ENCODE measurements at regions not wholly inside any gene's neighbourhood (a gene's known extent, or its start where the extent isn't known, plus 50 kb on each side); places are given as distances from the start of the nearest gene placed in this dataset.

GRCh38 chr13:72025836-72026235, 158.8 kb upstream of the DACH1 start:
- no peak overlapping the region for H3K4me3 Mint-ChIP-seq
- DNase-seq (ENCODE audit: low spot score in 2 of 2, unreplicated experiment in 2 of 2): no peak
- peaks cover 4% of the 10 kb centered on the region for H3K36me3 Mint-ChIP-seq
- no peak for TF ChIP-seq CTCF (IDR thresholded peaks at IDR 0.05; ENCODE audit: unreplicated experiment)
- no peaks in the 10 kb centered on the region for H3K4me1 Mint-ChIP-seq
- H3K27me3 Mint-ChIP-seq (ENCODE audit: low read depth): no peaks in the 10 kb centered on the region
- no peak overlapping the region for H3K27ac Mint-ChIP-seq
- peaks cover 23% of the 10 kb centered on the region for H3K9me3 Mint-ChIP-seq

GRCh38 chr13:72023895-72024294, 156.9 kb upstream of the DACH1 start:
- no peak overlapping the region for H3K27ac Mint-ChIP-seq
- no peak for TF ChIP-seq CTCF (IDR thresholded peaks at IDR 0.05; ENCODE audit: unreplicated experiment)

GRCh38 chr13:72005455-72005854, 138.5 kb upstream of the DACH1 start:
- H3K4me1 Mint-ChIP-seq: no peaks in the 10 kb centered on the region

More at GRCh38 chr13:72023895-72024294, 156.9 kb upstream of the DACH1 start:
- H3K4me3 Mint-ChIP-seq: no peak overlapping the region
- DNase-seq (ENCODE audit: low spot score in 2 of 2, unreplicated experiment in 2 of 2): no peak
- no peaks in the 10 kb centered on the region for H3K36me3 Mint-ChIP-seq
- H3K9me3 Mint-ChIP-seq: peaks cover 10% of the 10 kb centered on the region
- H3K27me3 Mint-ChIP-seq (ENCODE audit: low read depth): no peaks in the 10 kb centered on the region
- H3K4me1 Mint-ChIP-seq: no peaks in the 10 kb centered on the region

GRCh38 chr13:72004784-72005374, 137.9 kb upstream of the DACH1 start:
- DNase-seq (ENCODE audit: low spot score in 2 of 2, unreplicated experiment in 2 of 2): no peak
- no peak for TF ChIP-seq CTCF (IDR thresholded peaks at IDR 0.05; ENCODE audit: unreplicated experiment)
- H3K9me3 Mint-ChIP-seq: peaks cover 8% of the 10 kb centered on the region
- no peaks in the 10 kb centered on the region for H3K4me1 Mint-ChIP-seq
- no peaks in the 10 kb centered on the region for H3K27me3 Mint-ChIP-seq (ENCODE audit: low read depth)
- no peak overlapping the region for H3K4me3 Mint-ChIP-seq
- peaks cover 1% of the 10 kb centered on the region for H3K36me3 Mint-ChIP-seq
- no peak overlapping the region for H3K27ac Mint-ChIP-seq

More at GRCh38 chr13:72005455-72005854, 138.5 kb upstream of the DACH1 start:
- H3K36me3 Mint-ChIP-seq: peaks cover 1% of the 10 kb centered on the region
- no peak for TF ChIP-seq CTCF (IDR thresholded peaks at IDR 0.05; ENCODE audit: unreplicated experiment)
- no peak overlapping the region for H3K27ac Mint-ChIP-seq
- no peaks in the 10 kb centered on the region for H3K27me3 Mint-ChIP-seq (ENCODE audit: low read depth)
- no peak for DNase-seq (ENCODE audit: low spot score in 2 of 2, unreplicated experiment in 2 of 2)
- peaks cover 11% of the 10 kb centered on the region for H3K9me3 Mint-ChIP-seq
- no peak overlapping the region for H3K4me3 Mint-ChIP-seq

- Mint-ChIP-seq H3K4me1 (no peaks in the 10 kb centered on the region), H3K36me3 (peaks cover 3% of the 10 kb centered on the region), H3K4me3 (no peak overlapping the region), H3K27ac (no peak overlapping the region), H3K9me3 (peaks cover 5% of the 10 kb centered on the region), H3K27me3 (ENCODE audit: low read depth) (no peaks in the 10 kb centered on the region)
- DNase-seq (ENCODE audit: low spot score in 2 of 2, unreplicated experiment in 2 of 2): no peak
- no peak for TF ChIP-seq CTCF (IDR thresholded peaks at IDR 0.05; ENCODE audit: unreplicated experiment)
Observed at GRCh38 chr13:72004246-72004645, 137.2 kb upstream of the DACH1 start.

- no peak overlapping the region for H3K4me3 Mint-ChIP-seq
- no peaks in the 10 kb centered on the region for H3K27me3 Mint-ChIP-seq (ENCODE audit: low read depth)
- peaks cover 4% of the 10 kb centered on the region for H3K36me3 Mint-ChIP-seq
- no peak for TF ChIP-seq CTCF (IDR thresholded peaks at IDR 0.05; ENCODE audit: unreplicated experiment)
- H3K27ac Mint-ChIP-seq: no peak overlapping the region
- peaks cover 19% of the 10 kb centered on the region for H3K9me3 Mint-ChIP-seq
- H3K4me1 Mint-ChIP-seq: no peaks in the 10 kb centered on the region
- no peak for DNase-seq (ENCODE audit: low spot score in 2 of 2, unreplicated experiment in 2 of 2)
Observed at GRCh38 chr13:71998223-71998622, 131.2 kb upstream of the DACH1 start.

All from mesothelial cell of epicardium (in vitro differentiated cells).